ENCODE measurements at regions not wholly inside any gene's neighbourhood (a gene's known extent, or its start where the extent isn't known, plus 50 kb on each side); places are given as distances from the start of the nearest gene placed in this dataset.
A peak's percentile ranks its signal among the peaks of the same experiment; 100 is the strongest.
"Not testable (repeated sequence)": the region's sequence is repeated elsewhere in the genome, so short reads cannot be mapped to it uniquely, and the experiment has no call there.

DNA sequence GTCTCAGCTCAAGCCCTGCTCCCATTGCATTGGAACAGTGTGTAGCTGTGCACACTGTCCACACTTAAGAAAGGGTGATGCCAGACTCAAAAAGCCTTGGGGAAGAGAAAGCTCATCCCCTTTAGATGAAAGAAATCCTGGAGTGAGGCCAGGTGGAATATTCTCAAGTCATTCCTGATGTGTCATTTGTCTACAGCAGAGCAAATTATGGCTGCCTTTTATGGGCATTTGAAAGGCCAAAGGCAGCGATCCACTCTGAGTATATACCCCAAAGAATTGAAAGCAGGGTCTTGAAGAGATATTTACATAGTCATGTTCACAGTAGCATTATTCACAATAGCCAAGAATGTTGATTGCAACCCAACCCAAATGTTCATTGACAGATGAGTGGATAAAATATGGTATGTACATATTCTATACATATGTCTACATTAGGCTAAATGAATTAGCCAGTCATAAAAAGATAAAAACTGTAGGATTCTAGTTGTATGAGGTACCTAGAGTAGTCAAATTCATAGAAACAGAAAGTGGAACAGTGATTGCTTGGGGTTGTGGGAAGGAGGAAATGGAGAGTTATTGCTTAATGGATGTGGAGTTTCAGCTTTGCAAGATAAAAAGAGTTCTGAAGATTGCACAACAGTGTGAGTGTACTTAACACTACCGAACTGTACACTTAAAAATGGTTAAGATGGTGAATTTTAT is 214.9 kb downstream of the KCNRG start:
- no peak for DNase-seq (ENCODE audit: low read depth)

DNA sequence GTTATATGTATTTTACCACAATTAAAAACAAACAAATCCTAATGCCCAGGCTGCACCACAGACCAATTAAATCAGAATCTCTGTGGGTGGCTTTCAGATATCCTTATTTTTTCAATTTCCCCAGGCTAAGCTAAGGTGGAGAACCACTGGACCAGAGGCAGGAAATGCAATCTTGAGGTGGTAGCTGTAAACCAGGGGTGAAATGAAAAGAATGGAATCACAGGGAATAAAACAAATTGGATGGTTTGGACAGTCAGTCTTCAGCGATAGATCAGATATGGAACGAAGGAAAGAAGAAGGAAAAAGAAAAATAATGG is 215.4 kb downstream of the KCNRG start:
- DNase-seq (ENCODE audit: low read depth), result no peak

DNA sequence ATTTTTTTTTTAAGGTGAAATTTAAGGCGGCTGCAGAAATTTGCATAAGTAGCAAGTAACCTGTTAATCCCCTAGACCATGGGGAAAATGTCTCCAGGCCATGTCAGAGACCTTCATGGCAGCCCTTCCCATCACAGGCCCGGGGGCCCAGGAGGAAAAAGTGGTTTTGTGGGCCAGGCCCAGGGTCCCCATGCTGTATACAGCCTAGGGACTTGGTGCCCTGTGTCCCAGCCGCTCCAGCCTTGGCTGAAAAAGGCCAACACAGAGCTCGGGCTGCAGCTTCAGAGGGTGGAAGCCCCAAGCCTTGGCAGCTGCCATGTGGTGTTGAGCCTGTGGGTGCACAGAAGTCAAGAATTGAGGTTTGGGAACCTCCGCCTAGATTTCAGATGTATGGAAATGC is 218.3 kb downstream of the KCNRG start:
- not testable (repeated sequence) for DNase-seq (ENCODE audit: low read depth)

DNA sequence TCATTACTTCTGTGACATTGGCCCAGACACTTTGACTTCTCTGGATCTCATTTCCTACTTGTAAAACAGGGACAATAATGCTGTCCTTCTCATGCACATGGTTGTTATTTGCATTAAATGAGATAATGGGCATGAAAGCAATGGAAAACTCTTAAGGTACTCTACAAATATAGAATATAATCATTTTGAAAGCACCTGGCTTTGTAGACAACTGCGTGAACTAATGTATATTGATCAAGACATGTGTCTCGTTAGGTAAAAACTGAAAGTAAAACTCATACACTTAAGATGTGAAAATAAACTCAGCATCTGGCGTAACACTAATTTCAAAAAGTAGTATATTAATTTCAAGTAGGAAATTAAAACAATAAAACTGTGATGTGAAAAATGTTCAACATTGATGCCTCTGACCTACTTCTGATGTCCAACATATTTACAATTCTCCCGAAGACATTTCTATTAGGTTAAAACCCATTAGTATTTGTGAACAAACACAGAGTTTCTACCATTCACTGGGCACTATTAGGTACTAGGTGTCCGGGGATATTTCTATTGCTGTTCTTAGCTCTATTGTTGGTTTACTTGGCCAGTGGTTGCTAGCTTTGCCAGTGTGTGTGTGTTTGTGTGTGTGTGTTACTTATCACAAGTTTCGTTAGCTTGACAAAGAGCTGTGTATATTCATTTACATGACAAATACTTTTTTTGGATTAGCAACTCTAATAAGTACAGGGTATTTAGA is 220.5 kb downstream of the KCNRG start:
- DNase-seq (ENCODE audit: low read depth), result no peak

DNA sequence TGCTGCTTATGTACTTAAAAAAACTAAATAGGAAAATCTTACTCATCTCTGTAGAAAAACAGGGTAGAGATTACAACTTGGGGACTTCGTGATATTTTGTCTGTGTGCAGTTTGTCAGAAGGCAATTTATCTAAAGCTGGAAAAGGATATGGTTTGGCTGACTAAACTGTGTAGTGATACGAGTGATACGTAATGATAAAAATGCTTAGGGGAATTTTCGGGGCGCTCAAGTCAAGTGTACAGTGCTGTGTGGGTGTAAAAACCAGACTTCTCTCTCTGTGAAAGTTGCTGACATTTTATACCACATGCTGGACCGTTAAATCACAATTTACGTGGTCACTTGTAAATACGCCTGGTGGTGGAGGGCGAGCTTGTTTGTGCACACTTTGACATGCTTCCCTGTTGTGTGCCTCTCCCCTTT is 221.7 kb downstream of the KCNRG start:
- no peak for DNase-seq (ENCODE audit: low read depth)

DNA sequence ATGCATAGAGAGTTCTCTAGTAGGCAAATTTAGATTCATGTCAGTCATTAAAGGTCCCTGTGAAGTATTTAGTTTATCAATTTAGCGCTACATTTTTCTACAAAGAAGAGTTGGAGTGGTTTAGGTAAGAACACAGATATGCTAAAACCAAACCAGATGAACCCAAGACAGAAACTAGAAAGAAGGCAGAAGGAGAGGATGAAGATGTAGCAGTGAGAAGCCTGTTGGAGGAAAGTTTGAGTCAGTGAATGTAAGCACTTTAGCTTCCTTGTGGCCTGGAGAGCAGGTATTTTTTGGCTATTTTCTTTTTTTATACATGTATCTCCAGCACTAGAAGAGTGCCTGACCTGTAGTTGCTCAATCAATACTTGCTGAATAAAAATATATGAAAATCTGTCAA is 223.7 kb downstream of the KCNRG start:
- no peak for DNase-seq (ENCODE audit: low read depth)

DNA sequence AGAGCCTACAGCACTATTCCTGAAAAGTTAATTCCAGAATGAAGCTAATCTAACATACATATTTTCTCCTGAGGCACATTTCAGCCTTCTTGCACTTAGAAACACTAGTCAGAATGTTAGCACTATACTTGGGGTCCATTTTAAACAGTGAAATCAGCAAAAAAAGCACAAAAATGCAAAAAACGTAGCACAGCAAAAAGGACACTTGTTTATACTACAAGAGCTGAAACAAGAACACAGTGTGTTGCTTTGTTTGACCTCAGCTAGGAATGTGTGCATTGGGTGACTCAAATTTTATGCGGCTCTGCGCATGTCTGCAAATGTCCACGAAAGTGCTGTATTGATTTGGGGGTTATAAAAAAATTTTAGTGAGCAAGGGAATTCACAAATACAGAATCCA is 226.2 kb downstream of the KCNRG start:
- DNase-seq (ENCODE audit: low read depth), result no peak

DNA sequence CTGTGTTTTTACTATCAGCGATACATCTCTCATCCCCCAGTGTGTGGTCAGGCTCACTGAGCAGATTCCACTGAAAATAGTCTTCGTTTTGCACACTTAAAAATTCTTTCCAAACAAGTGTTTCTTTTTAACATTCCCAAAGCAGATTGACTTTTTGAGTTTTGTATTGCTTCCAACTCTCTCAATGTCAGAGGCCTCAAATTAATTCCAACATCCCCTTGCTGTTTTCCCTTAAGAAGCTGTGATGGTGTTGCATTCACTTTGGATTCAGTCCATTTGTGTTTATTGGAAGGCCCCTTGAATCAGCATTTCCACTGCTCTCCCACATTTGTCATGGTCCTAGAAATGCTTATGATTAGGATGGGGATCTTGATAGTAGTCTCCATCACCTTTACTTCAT is 228.7 kb downstream of the KCNRG start:
- no peak for DNase-seq (ENCODE audit: low read depth)

DNA sequence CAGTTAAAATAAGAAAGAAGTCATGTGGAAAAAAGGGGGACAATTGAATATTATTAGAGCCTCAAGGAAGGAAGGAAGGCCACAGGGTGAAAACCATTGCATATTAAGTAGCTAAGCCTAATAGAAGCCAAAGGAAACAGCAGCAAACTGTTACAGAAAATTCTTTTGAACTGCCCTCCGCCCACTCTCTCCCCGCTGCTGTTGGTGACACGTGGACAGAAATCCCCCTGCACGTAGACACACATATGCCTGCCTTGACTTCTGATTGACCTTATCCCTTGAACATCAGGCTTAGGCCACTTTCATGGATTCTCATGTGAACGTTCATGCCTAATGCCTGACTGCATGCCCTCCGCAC is 229.1 kb downstream of the KCNRG start:
- DNase-seq (ENCODE audit: low read depth), result no peak

DNA sequence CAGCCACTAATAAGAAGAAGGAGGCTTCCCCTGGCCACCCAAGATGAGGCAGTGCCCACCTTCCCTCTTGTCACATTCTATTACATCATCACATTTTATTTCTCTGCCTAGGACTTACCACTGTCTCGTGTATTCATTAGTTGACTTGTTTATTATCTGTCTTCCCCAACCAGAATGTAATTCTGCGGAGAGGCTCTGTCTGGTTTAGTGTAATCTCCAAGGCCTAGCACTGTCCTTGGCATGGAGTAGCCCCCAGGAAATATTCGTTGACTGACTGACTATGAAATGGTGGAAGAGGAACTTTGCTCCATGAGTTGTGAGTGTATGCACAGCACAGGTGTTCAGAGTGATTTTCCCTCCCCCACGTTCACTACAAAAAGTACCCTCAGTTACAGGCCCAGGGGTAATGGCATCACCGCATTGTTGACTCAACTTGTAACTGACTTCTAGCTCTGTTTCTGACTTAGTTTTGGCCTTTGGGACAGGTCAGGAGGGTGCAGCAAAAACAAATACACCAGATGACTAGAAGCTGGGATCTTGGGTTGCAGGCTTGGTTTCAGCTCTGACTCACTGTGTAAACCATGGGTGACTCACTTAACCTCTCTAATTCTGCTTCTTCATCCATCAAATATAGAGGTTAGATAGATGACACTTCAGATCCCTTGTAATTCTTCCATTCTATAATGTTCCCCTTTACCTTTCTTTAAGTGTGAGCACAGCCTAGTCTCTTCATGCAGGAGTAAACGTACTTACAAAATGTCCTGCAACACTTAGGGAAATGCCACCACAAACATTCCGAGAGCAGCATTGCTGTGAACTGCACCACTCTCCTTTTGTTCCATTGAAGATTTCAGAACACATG is 229.7 kb downstream of the KCNRG start:
- DNase-seq (ENCODE audit: low read depth), result peak; percentile 11

DNA sequence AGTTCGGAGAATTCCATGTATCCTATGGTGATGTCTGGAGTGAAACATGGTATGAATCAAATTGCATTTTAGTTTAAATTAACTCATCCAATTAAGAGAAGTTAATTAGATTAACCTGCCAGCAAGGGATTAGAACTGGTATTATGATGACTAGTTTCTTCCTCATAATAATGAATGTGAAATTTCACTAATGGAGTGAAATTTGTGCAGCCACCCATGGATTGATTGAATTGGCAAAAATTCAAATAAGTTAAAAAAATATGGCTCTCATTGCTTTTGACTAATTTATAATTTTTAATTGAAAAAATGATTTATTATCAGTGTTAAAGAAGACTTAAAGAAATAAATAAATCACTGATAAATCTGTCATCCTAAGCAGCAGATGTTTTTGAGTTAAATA is 232.0 kb downstream of the KCNRG start:
- no peak for DNase-seq (ENCODE audit: low read depth)

DNA sequence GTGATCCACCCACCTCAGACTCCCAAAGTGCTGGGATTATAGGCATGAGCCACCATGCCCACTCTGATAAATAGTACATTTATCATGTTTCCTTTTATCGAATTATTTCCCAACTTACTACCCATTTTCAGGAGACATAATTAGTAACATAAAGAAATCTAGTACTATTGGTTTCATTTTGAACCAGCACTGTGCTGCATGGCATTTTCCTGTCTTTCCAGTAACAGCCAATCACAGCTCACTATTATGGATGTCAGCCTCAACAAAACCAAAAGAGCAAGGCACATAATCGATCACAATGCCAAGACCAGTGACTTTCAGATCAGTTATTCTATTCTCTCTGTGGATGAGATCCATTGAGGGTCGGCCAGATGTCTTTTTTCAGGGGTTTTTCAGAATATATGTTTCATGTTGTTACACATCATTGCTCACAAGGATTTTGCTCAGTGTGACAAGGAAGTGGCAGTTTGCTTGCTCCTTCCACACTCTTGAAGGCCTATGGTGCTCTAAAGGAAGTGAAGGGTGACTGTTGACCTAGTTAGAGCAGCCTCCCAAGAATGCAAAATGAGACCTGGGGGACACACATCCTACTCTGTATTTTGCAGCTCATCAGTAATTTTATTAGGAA is 233.4 kb downstream of the KCNRG start:
- DNase-seq (ENCODE audit: low read depth), result no peak

DNA sequence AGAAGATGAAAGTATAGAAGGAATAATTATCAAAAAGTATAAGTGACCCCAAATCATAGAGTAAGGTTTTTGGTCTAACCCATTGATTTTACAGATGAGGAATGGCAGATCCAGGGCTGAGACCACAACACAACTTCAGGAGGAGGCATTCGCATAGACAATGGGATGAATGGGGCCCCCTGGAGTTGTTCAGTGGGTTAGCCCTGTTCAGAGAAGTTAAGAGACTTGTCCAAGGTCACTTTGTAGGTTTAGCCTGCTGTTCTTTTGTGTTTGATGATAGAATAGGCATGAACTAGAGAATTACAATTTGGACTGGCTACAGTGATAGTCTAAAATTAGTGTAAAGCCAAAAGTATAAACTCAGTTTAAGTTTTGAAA is 233.9 kb downstream of the KCNRG start:
- DNase-seq (ENCODE audit: low read depth), result no peak

DNA sequence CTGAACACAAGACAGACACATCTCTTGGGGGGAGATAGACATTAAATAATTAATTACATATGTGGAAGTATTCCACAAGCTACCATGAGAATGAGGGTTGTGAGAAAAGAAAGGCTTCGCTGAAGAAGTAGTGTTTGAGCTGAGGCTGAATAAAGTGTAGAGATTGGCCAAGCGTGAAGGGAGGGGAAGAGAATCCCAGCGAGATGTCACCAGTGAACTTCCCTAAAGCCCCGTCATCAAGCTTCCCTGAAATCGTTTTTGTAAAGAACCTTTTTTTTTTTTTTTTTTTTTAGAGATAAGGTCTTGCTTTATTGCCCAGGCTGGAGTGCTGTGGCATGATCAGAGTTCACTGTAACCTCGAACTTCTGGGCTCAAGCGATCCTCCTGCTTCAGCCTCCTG is 235.2 kb downstream of the KCNRG start:
- DNase-seq (ENCODE audit: low read depth), result no peak

DNA sequence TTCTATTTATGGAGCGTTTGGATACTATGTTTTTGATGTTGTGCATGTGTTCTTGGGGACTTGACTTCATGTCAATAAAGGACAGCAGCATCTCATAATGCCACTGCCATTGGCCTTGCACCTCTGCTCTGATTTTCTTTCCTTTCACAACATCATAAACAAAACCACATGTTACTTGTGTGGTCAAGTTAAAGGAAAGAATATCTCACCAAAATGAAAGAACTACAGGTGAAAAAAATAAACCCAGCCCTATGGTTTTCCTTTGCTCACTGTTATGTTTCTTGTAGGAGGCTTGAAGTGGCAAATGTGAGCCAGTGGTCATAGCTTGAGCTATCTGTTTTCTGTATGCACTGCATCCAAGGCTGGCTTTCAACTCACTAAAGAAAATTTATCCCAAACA is 240.4 kb downstream of the KCNRG start:
- DNase-seq (ENCODE audit: low read depth), result no peak

DNA sequence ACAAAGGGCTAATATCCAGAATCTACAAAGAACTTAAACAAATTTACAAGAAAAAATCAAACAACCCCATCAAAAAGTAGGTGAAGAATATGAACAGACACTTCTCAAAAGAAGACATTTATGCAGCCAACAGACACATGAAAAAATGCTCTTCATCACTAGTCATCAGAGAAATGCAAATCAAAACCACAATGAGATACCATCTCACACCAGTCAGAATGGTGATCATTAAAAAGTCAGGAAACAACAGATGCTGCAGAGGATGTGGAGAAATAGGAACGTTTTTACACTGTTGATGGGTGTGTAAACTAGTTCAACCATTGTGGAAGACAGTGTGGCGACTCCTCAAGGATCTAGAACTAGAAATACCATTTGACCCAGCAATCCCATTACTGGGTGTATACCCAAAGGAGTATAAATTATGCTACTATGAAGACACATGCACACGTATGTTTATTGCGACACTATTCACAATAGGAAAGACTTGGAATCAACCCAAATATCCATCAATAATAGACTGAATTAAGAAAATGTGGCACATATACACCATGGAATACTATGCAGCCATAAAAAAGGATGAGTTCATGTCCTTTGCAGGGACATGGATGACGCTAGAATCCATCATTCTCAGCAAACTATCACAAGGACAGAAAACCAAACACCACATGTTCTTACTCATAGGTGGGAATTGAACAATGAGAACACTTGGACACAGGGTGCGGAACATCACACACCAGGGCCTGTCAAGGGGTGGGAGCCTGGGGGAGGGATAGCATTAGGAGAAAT is 241.5 kb downstream of the KCNRG start:
- DNase-seq (ENCODE audit: low read depth), result not testable (repeated sequence)

DNA sequence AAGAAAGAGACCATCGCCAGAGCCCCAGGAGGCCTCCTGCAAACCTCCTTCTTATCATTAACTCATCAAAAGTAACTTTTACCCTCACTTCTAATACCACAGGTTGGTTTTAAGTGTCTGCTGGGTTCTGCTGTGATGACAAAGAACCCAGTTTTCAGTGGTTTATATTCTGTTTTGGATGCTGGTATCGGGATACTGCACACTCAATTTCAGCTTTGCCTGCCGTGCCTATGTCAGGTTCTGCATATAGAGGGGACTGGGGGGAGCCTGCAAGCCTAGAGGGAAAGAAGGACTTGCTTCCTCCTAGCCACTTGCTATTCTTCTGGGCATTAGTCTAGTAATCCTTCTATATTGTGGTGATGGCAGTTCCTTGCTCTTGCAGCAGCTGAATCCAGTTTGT is 242.4 kb downstream of the KCNRG start:
- DNase-seq (ENCODE audit: low read depth), result no peak

DNA sequence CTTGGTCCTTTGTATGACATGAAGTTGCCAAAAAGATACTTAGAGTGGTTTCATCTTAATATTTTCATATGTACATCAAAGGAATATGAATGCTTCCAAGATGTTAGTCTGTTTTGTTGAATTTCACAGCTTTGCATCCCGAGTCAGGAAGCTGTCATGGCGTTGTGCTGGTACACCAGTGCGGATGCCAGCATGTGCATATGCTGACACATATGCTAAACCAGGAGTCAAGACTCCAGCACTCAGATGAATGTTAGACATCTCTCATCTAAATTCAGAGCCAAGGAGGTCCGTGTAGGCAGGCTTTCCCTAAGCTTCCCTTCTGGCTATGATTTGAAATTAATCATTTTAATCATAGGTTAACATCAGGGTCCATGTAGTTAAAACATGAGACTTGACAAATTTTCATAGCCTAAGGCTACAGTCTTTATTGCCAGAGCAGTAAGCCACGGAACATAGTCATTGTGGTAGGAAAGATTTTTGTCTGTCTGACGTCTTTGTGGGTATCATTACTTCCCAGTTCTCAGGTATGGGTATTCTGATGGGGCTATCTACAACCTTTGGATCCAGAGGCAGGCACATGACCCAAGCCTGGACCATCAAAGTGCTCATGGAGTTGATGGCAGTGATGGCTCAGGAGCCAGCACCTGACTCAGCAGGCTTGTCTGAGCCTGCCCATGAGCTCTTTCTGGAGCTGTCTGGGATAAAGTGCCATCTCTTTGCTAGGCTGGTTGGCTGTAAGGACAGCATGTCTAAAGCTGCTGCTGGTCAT is 246.1 kb downstream of the KCNRG start:
- no peak for DNase-seq (ENCODE audit: low read depth)

DNA sequence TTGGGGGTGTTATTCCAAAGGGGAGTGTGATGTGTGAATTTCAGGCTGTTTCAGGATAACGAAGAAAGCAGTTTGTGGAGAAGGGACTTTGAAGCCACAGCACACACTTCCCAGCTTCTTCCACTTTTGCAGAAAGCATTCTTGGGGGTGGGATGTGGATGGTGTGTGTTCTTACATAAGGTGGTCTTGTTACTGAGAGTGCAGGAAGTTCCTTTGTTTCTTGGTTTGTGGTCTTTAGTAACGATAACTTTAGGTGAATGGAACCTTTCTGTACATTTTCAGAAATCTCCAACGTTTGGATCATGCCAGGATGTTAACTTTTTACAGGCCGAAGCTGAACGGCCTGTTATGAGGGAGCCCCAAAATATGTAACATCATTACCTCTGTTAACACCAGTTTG is 251.8 kb downstream of the KCNRG start:
- DNase-seq (ENCODE audit: low read depth), result no peak

DNA sequence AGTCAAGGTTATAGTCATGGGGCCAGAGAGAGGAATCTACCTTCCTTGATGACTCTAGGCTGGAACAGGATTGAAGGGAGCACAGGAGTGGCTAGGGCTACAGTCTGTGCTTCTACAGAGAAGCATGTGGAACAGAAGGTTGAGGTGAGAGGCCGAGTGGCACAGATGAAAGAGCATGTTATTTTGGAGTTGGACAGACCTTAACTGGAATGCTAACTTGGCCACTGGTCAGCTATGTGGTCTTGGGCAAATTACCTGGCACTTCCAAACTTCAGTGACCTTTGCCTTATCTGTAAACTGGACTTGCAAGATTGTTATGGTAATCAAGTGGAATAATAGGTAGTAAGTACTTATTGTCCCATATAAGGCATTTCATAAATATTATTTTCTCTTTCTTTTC is 252.7 kb downstream of the KCNRG start:
- no peak for DNase-seq (ENCODE audit: low read depth)

DNA sequence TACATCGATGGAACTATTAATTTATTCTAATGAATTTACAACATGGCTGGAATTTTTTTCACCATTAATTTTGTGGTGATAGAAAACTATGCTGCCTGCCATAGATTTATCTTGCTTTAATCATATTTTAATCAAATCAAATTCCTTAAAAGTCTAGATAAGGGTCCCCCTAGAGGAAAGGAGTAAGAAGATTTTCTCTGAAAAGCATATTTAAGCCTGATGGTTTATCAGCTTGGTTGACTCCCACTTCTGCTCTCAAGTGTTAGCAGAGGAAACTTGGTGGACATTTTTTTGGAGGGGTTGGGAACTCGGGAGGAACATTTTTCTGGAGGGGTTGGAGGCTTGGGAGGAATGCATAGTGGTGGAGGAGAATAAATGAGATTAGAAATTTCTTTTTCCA is 253.3 kb downstream of the KCNRG start:
- DNase-seq (ENCODE audit: low read depth), result no peak

All from stimulated activated CD8-positive, alpha-beta memory T cell treated with anti-CD3 and anti-CD28 coated beads, Interleukin-12 subunit alpha, Interleukin-12 subunit beta, amount 100 ng/mL, for 4 hours (primary cell).